ENCODE measurements at regions not wholly inside any gene's neighbourhood (a gene's known extent, or its start where the extent isn't known, plus 50 kb on each side); places are given as distances from the start of the nearest gene placed in this dataset.

- no peak overlapping the region for H3K27ac ChIP-seq (ENCODE audit: low read depth in 1 of 2, low read length in 2 of 2)
- H3K4me1 ChIP-seq (ENCODE audit: control insufficient read depth in 1 of 2, insufficient read depth in 2 of 2, low read length in 2 of 2), result no peaks in the 10 kb centered on the region
- Mint-ChIP-seq H3K27ac (no peak overlapping the region), H3K27me3 (ENCODE audit: low read depth in 3 of 3) (no peaks in the 10 kb centered on the region), H3K9me3 (no peaks in the 10 kb centered on the region), H3K36me3 (peaks cover 55 to 62% of the 10 kb centered on the region in 2 donors), H3K4me1 (no peaks in the 10 kb centered on the region), H3K4me3 (no peak overlapping the region)
- no peaks in the 10 kb centered on the region for H3K27me3 ChIP-seq (ENCODE audit: control insufficient read depth in 2 of 2, insufficient read depth in 2 of 2, low read length in 2 of 2)
- no peak overlapping the region for H3K4me3 ChIP-seq (replicated peaks in 1 of 3; ENCODE audit: low read depth in 2 of 3, low read length in 3 of 3)
- no peaks in the 10 kb centered on the region for H4K20me1 ChIP-seq (ENCODE audit: insufficient read depth, low read length)
- H3K36me3 ChIP-seq (replicated peaks in 1 of 2; ENCODE audit: control insufficient read depth in 1 of 2, insufficient read depth in 2 of 2, low read length in 2 of 2), result peaks cover 52 to 86% of the 10 kb centered on the region in 2 donors
- H3K9me3 ChIP-seq (replicated peaks in 1 of 2; ENCODE audit: control insufficient read depth in 1 of 2, insufficient read depth in 1 of 2, low read length in 2 of 2), result no peaks in the 10 kb centered on the region
- no peak overlapping the region for H3K9ac ChIP-seq (ENCODE audit: insufficient read depth, low read length, poor library complexity, severe bottlenecking)
- no peak overlapping the region for H3K4me2 ChIP-seq (replicated peaks; ENCODE audit: extremely low read depth, low read length, poor library complexity, severe bottlenecking)
- no peak overlapping the region for H2AFZ ChIP-seq (ENCODE audit: insufficient read depth, low read depth, low read length, poor library complexity, severe bottlenecking)
- 92% methylated on average over 2 of the region's 3 CpGs for WGBS (ENCODE audit: insufficient coverage)
- intact Hi-C loops (cut with micrococcal nuclease), result no loop called here
- no peak for TF ChIP-seq CTCF (IDR thresholded peaks at IDR 0.05)
- DNase-seq, result no peak
- no peaks in the 10 kb centered on the region for H3K79me2 ChIP-seq (ENCODE audit: insufficient read depth, low read length)
Observed at GRCh38 chr4:122229857-122230256, 77.7 kb downstream of the BLTP1 start.

DNA sequence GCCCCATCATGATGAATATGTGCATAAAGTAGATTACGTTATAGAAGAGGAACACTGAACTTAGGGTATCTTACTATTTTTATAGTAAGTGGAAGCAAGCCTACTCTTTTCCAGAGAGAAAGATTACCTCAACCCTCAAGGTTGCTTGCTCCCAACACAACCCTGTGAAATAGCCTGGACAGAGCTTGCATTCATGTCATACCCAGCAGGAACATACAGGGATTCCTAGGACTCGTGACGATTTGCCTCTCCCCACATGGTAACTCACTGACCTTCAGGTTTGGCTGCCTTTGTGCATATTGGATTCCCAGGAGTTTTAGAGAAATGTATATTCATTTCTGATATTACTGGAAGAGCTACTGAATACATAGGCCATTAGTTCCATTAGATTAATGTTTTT is 80.5 kb downstream of the BLTP1 start:
- H3K27ac ChIP-seq (ENCODE audit: low read depth in 1 of 2, low read length in 2 of 2), result no peak overlapping the region
- no CpG with 5 or more reads among the region's 3 CpGs for WGBS (ENCODE audit: insufficient coverage)
- H3K27ac Mint-ChIP-seq, result no peak overlapping the region
- H3K36me3 Mint-ChIP-seq, result peaks cover 58 to 68% of the 10 kb centered on the region in 2 donors
- H3K4me1 Mint-ChIP-seq, result no peaks in the 10 kb centered on the region
- peaks cover 43 to 84% of the 10 kb centered on the region in 2 donors for H3K36me3 ChIP-seq (replicated peaks in 1 of 2; ENCODE audit: control insufficient read depth in 1 of 2, insufficient read depth in 2 of 2, low read length in 2 of 2)
- H3K4me3 Mint-ChIP-seq, result no peak overlapping the region
- H3K27me3 Mint-ChIP-seq (ENCODE audit: low read depth in 3 of 3), result no peaks in the 10 kb centered on the region
- intact Hi-C loops (cut with micrococcal nuclease), result no loop called here
- H3K27me3 ChIP-seq (ENCODE audit: control insufficient read depth in 2 of 2, insufficient read depth in 2 of 2, low read length in 2 of 2), result no peaks in the 10 kb centered on the region
- no peak for DNase-seq
- H3K4me3 ChIP-seq (replicated peaks in 1 of 3; ENCODE audit: low read depth in 2 of 3, low read length in 3 of 3), result no peak overlapping the region
- no peaks in the 10 kb centered on the region for H3K9me3 Mint-ChIP-seq
- H4K20me1 ChIP-seq (ENCODE audit: insufficient read depth, low read length), result no peaks in the 10 kb centered on the region
- no peak for TF ChIP-seq CTCF (IDR thresholded peaks at IDR 0.05)
- H3K4me1 ChIP-seq (ENCODE audit: control insufficient read depth in 1 of 2, insufficient read depth in 2 of 2, low read length in 2 of 2), result no peaks in the 10 kb centered on the region
- H3K79me2 ChIP-seq (ENCODE audit: insufficient read depth, low read length), result no peaks in the 10 kb centered on the region
- H3K4me2 ChIP-seq (replicated peaks; ENCODE audit: extremely low read depth, low read length, poor library complexity, severe bottlenecking), result no peak overlapping the region
- no peak overlapping the region for H2AFZ ChIP-seq (ENCODE audit: insufficient read depth, low read depth, low read length, poor library complexity, severe bottlenecking)
- no peaks in the 10 kb centered on the region for H3K9me3 ChIP-seq (replicated peaks in 1 of 2; ENCODE audit: control insufficient read depth in 1 of 2, insufficient read depth in 1 of 2, low read length in 2 of 2)
- no peak overlapping the region for H3K9ac ChIP-seq (ENCODE audit: insufficient read depth, low read length, poor library complexity, severe bottlenecking)

All from CD14-positive monocyte (primary cell).